AG09309 (cell line): ENCODE measurements at regions not wholly inside any gene's neighbourhood (a gene's known extent, or its start where the extent isn't known, plus 50 kb on each side); places are given as distances from the start of the nearest gene placed in this dataset.

ENCODE experiments used
- DNase-seq: peaks from one replicate; pipeline ENCODE4 v3.0.0-alpha.2; 2010; ENCODE audit warnings: low read depth
- H3K4me3 ChIP-seq: 2 replicates; pipeline ENCODE4 v1.5.1; 2011; ENCODE audit warnings: mild to moderate bottlenecking, low read depth, low read length, moderate library complexity; ENCODE audit not compliant: control insufficient read depth
- CTCF ChIP-seq: IDR thresholded peaks from 2 replicates; pipeline ENCODE4 v1.5.1; 2011; ENCODE audit warnings: mild to moderate bottlenecking, low read depth, low read length, inconsistent platforms; ENCODE audit not compliant: insufficient read depth, control insufficient read depth; ENCODE audit errors: missing control alignments

GRCh38 chr6:101070044-101070608 is 189.0 kb upstream of the ASCC3 start:
- no peak for TF ChIP-seq CTCF
- no peak overlapping the region for H3K4me3 ChIP-seq
- DNase-seq = no peak

- DNase-seq = no peak
- TF ChIP-seq CTCF = no peak
- H3K4me3 ChIP-seq = no peak overlapping the region
Measured at GRCh38 chr6:101077344-101077743, 196.2 kb upstream of the ASCC3 start.

GRCh38 chr6:101079696-101080270 is 198.7 kb upstream of the ASCC3 start:
- no peak for DNase-seq
- no peak overlapping the region for H3K4me3 ChIP-seq
- TF ChIP-seq CTCF = no peak

- DNase-seq = peak; percentile 3
- no peak overlapping the region for H3K4me3 ChIP-seq
- TF ChIP-seq CTCF = no peak
Measured at GRCh38 chr6:101080597-101080996, 199.5 kb upstream of the ASCC3 start.

- H3K4me3 ChIP-seq = no peak overlapping the region
- TF ChIP-seq CTCF = no peak
- DNase-seq = no peak
Measured at GRCh38 chr6:101083533-101084175, 202.5 kb upstream of the ASCC3 start.

- no peak overlapping the region for H3K4me3 ChIP-seq
- no peak for TF ChIP-seq CTCF
- DNase-seq = no peak
Measured at GRCh38 chr6:101085327-101085726, 204.2 kb upstream of the ASCC3 start.
